PC-3 (cell line): ENCODE measurements at regions not wholly inside any gene's neighbourhood (a gene's known extent, or its start where the extent isn't known, plus 50 kb on each side); places are given as distances from the start of the nearest gene placed in this dataset.

ENCODE experiments used
- EZH2 ChIP-seq: fragments of 300-600 bp; sonication (generic); IDR thresholded peaks from one replicate; pipeline ENCODE4 v1.6.1; 2017; ENCODE audit warnings: antibody characterized with exemption, mild to moderate bottlenecking, low read length; ENCODE audit not compliant: unreplicated experiment
- EZH2phosphoT487 ChIP-seq: fragments of 300-600 bp; sonication (generic); IDR thresholded peaks from 2 replicates; pipeline ENCODE4 v1.6.1; 2018; ENCODE audit warnings: mild to moderate bottlenecking, antibody characterized with exemption, low read length, borderline replicate concordance
- TF ChIP-seq, protein P1 (sequence below): fragments of 300-600 bp; sonication (generic); conservative IDR thresholded peaks from 2 replicates; pipeline ENCODE4 v1.5.1; 2017; ENCODE audit warnings: antibody characterized with exemption, low read depth, mild to moderate bottlenecking, low read length

DNA sequence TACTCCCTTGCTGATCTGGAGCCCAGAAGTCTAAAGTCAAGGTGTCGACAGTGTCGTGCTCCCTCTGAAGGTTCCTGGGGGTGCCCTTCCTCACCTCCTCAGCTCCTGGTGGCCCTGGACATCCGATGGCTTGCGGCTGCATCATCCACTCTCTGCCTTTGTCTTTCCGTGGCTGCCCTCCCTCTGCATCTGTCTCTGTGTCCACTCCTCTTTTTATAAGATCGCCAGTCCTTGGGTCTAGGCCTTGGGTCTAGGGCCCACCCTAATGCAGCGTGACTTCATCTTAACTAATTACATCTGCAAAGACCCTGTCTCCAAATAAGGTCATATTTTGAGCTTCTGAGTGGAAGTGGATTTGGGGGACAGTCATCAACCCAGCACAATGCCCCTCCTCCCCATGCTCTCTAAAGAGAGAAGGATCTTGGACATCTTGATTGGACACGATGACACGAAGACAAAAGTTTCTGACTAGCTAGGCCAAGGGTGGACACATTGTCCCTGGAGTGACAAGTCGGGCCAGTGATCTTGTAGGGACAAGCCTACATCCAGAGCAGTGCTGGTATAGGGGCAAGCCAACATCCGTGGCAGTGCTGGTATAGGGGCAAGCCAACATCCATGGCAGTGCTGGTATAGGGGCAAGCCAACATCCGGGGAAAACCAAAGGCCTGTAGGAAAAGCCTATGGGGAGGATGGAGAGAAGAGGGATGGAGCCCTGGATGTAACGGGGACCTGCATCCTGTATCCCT is 93.9 kb upstream of the DIO3 start:
- TF ChIP-seq, protein P1, sequence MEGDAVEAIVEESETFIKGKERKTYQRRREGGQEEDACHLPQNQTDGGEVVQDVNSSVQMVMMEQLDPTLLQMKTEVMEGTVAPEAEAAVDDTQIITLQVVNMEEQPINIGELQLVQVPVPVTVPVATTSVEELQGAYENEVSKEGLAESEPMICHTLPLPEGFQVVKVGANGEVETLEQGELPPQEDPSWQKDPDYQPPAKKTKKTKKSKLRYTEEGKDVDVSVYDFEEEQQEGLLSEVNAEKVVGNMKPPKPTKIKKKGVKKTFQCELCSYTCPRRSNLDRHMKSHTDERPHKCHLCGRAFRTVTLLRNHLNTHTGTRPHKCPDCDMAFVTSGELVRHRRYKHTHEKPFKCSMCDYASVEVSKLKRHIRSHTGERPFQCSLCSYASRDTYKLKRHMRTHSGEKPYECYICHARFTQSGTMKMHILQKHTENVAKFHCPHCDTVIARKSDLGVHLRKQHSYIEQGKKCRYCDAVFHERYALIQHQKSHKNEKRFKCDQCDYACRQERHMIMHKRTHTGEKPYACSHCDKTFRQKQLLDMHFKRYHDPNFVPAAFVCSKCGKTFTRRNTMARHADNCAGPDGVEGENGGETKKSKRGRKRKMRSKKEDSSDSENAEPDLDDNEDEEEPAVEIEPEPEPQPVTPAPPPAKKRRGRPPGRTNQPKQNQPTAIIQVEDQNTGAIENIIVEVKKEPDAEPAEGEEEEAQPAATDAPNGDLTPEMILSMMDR, result no peak
- TF ChIP-seq EZH2phosphoT487 (no peak), EZH2 (no peak)
